IMR-90 (cell line): ENCODE measurements at regions not wholly inside any gene's neighbourhood (a gene's known extent, or its start where the extent isn't known, plus 50 kb on each side); places are given as distances from the start of the nearest gene placed in this dataset.

Experiments
- ATAC-seq: fragments of 200-7000 bp; cut with Tn5 transposase; 2 replicates; pipeline ENCODE4 v1.9.1; 2020; ENCODE audit warnings: low read depth, mild to moderate bottlenecking, moderate library complexity
- BruUV-seq: library from RNA; stranded (reverse); fragments of 400-500 nt; replicated peaks from 2 replicates; lab custom pipeline; 2021; lab: Mats Ljungman, UMichigan
- CTCF ChIA-PET: fragments of 300-600 bp; formaldehyde crosslinking; extraction: SDS; loops from one replicate; lab custom pipeline; 2021; ENCODE audit warnings: antibody characterized with exemption; lab: Yijun Ruan, JAX
- POLR2A ChIA-PET: fragments of 300-600 bp; sonication (Branson Sonifier 250); formaldehyde crosslinking; loops from one replicate; lab custom pipeline; 2022; ENCODE audit warnings: antibody characterized with exemption; ENCODE audit not compliant: unreplicated experiment; lab: Charles Lee
- DNase-seq: peaks from one replicate; pipeline ENCODE4 v3.0.0; 2013
- H2AFZ ChIP-seq: replicated peaks from 2 replicates; pipeline ENCODE3; 2013; ENCODE audit warnings: low read length, mild to moderate bottlenecking; ENCODE audit not compliant: poor library complexity
- H2AK5ac ChIP-seq: 2 replicates; pipeline ENCODE4 v1.6.1; 2013; ENCODE audit warnings: low read depth, low read length, inconsistent platforms
- H2AK9ac ChIP-seq: replicated peaks from 2 replicates; pipeline ENCODE3; 2013; ENCODE audit warnings: mild to moderate bottlenecking, low read depth, low read length, moderate library complexity; ENCODE audit not compliant: poor library complexity
- H2BK120ac ChIP-seq: 2 replicates; pipeline ENCODE4 v1.6.1; 2013; ENCODE audit warnings: low read depth, low read length, inconsistent platforms
- H2BK15ac ChIP-seq: 3 replicates; pipeline ENCODE4 v1.6.1; 2013; ENCODE audit warnings: low read depth, low read length, inconsistent platforms
- H2BK20ac ChIP-seq: 2 replicates; pipeline ENCODE4 v1.6.1; 2013; ENCODE audit warnings: low read depth, mild to moderate bottlenecking, inconsistent platforms, low read length, moderate library complexity
- H2BK5ac ChIP-seq: 2 replicates; pipeline ENCODE4 v1.6.1; 2013; ENCODE audit warnings: mild to moderate bottlenecking, low read depth, low read length, inconsistent platforms; ENCODE audit not compliant: poor library complexity, severe bottlenecking
- H3K14ac ChIP-seq: replicated peaks from 2 replicates; pipeline ENCODE4 v1.6.1; 2013; ENCODE audit warnings: low read depth, low read length, inconsistent platforms
- H3K18ac ChIP-seq: 2 replicates; pipeline ENCODE4 v1.6.1; 2013; ENCODE audit warnings: low read depth, low read length, control low read depth
- H3K23ac ChIP-seq: 2 replicates; pipeline ENCODE4 v1.6.1; 2013; ENCODE audit warnings: low read depth, low read length, inconsistent platforms
- H3K27ac ChIP-seq: 2 replicates; pipeline ENCODE4 v1.5.1; 2013; ENCODE audit warnings: mild to moderate bottlenecking, control low read depth, low read length; ENCODE audit not compliant: insufficient read depth
- H3K27me3 ChIP-seq: 2 replicates; pipeline ENCODE4 v1.6.1; 2013; ENCODE audit warnings: low read length; ENCODE audit not compliant: control insufficient read depth, insufficient read depth
- H3K36me3 ChIP-seq: 2 replicates; pipeline ENCODE4 v1.6.1; 2013; ENCODE audit warnings: low read length, mixed read lengths; ENCODE audit not compliant: control insufficient read depth, insufficient read depth
- H3K4ac ChIP-seq: 2 replicates; pipeline ENCODE4 v1.6.1; 2013; ENCODE audit warnings: low read depth, low read length, inconsistent platforms
- H3K4me1 ChIP-seq: 2 replicates; pipeline ENCODE4 v1.6.1; 2013; ENCODE audit warnings: low read length, mixed read lengths; ENCODE audit not compliant: control insufficient read depth, insufficient read depth
- H3K4me2 ChIP-seq: 2 replicates; pipeline ENCODE4 v1.6.1; 2013; ENCODE audit warnings: low read depth, mild to moderate bottlenecking, control low read depth, low read length, moderate library complexity
- H3K4me3 ChIP-seq: 2 replicates; pipeline ENCODE4 v1.5.1; 2013; ENCODE audit warnings: low read depth, mild to moderate bottlenecking, control low read depth, low read length, moderate library complexity; ENCODE audit not compliant: insufficient read depth
- H3K56ac ChIP-seq: 2 replicates; pipeline ENCODE4 v1.6.1; 2013; ENCODE audit warnings: low read length, inconsistent platforms; ENCODE audit not compliant: insufficient read depth; ENCODE audit errors: extremely low read depth
- H3K79me1 ChIP-seq, 2 experiments: 2 replicates each; pipeline ENCODE4 v1.6.1; 2013; ENCODE audit warnings: low read length in 2 of 2, inconsistent platforms in 1 of 2, low read depth in 1 of 2
- H3K9ac ChIP-seq: 2 replicates; pipeline ENCODE4 v1.6.1; 2013; ENCODE audit warnings: low read depth, low read length, control low read depth
- H3K9me1 ChIP-seq: 2 replicates; pipeline ENCODE4 v1.6.1; 2013; ENCODE audit warnings: low read length, inconsistent platforms; ENCODE audit not compliant: insufficient read depth
- H3K9me3 ChIP-seq: 2 replicates; pipeline ENCODE4 v1.6.1; 2013; ENCODE audit warnings: low read length; ENCODE audit not compliant: control insufficient read depth, insufficient read depth
- H4K20me1 ChIP-seq: 2 replicates; pipeline ENCODE4 v1.6.1; 2013; ENCODE audit warnings: low read length, inconsistent platforms; ENCODE audit not compliant: insufficient read depth
- H4K5ac ChIP-seq: 2 replicates; pipeline ENCODE4 v1.6.1; 2013; ENCODE audit warnings: mild to moderate bottlenecking, low read depth, low read length, control low read depth
- H4K8ac ChIP-seq, 2 experiments: 2 replicates each; pipeline ENCODE4 v1.6.1; 2013; ENCODE audit warnings: low read depth in 2 of 2, low read length in 2 of 2, control low read depth in 1 of 2, inconsistent platforms in 1 of 2
- H4K91ac ChIP-seq: 2 replicates; pipeline ENCODE4 v1.6.1; 2013; ENCODE audit warnings: low read depth, low read length, inconsistent platforms; ENCODE audit not compliant: insufficient read depth
- CTCF ChIP-seq: conservative IDR thresholded peaks from 2 replicates; pipeline ENCODE4 v1.5.1; 2012; ENCODE audit warnings: mild to moderate bottlenecking, low read depth, low read length, improper control_type of control experiment
- WGBS, 2 experiments: methylation state at CpG; one replicate each; pipeline versions ENCODE4 v1.1.5 to v1.1.7; 2013; ENCODE audit warnings: missing lambda C conversion rate in 2 of 2; ENCODE audit not compliant: insufficient read length in 1 of 2; ENCODE audit errors: extremely low coverage in 2 of 2; 5-methylcytosine and 5-hydroxymethylcytosine counted together
- dilution Hi-C: fragments of 300-500 bp; cut with HindIII; formaldehyde crosslinking; loops from one replicate; pipeline ENCODE4 v1.14.3; 2018; ENCODE audit warnings: low sequenced_read_pairs; ENCODE audit not compliant: unreplicated experiment
- in situ Hi-C: fragments of 300-500 bp; cut with MboI; formaldehyde crosslinking; loops from 3 replicates; pipeline ENCODE4 v1.14.3; 2019; ENCODE audit warnings: low sequenced_read_pairs, inconsistent platforms, mixed read lengths
- intact Hi-C: fragments of 100-400 bp; cut with micrococcal nuclease; formaldehyde crosslinking; loops from 2 replicates; pipeline ENCODE4 v1.10.0; 2022

- in situ Hi-C loops: no loop called here
- H2BK15ac ChIP-seq: no peak overlapping the region
- no peak overlapping the region for H4K5ac ChIP-seq
- CTCF ChIA-PET: interaction anchor here (0.5 kb wide), 1 partner anchor 51 kb away, joined by 3 read pairs; no protein-coding TSS in a partner anchor
- H3K36me3 ChIP-seq: no peaks in the 10 kb centered on the region
- no peak overlapping the region for H2BK20ac ChIP-seq
- ATAC-seq (no peak), DNase-seq (no peak)
- H2AFZ ChIP-seq: no peak overlapping the region
- H2AK9ac ChIP-seq: no peak overlapping the region
- H3K4ac ChIP-seq: no peak overlapping the region
- H2BK120ac ChIP-seq: no peak overlapping the region
- no peak for TF ChIP-seq CTCF
- no peaks in the 10 kb centered on the region for H4K20me1 ChIP-seq
- H4K91ac ChIP-seq: no peak overlapping the region
- no peak overlapping the region for H3K4me3 ChIP-seq
- no CpG with 5 or more reads among the region's 3 CpGs for WGBS, 2 experiments
- POLR2A ChIA-PET: interaction anchor here (0.7 kb wide), 1 partner anchor 46 kb away, joined by 4 read pairs; no protein-coding TSS in a partner anchor
- dilution Hi-C loops: no loop called here
- H3K23ac ChIP-seq: no peak overlapping the region
- H2BK5ac ChIP-seq: no peak overlapping the region
- no peak overlapping the region for H4K8ac ChIP-seq
- no peak overlapping the region for H3K56ac ChIP-seq
- H3K27ac ChIP-seq: no peak overlapping the region
- no peaks in the 10 kb centered on the region for H3K9me1 ChIP-seq
- intact Hi-C loops: no loop called here
- BruUV-seq: no TSS peak
- H3K14ac ChIP-seq: no peak overlapping the region
- no peaks in the 10 kb centered on the region for H3K79me1 ChIP-seq
- H3K4me2 ChIP-seq: no peak overlapping the region
- H3K4me1 ChIP-seq: no peaks in the 10 kb centered on the region
- no peak overlapping the region for H3K18ac ChIP-seq
- no peak overlapping the region for H3K9ac ChIP-seq
- H3K27me3 ChIP-seq: no peaks in the 10 kb centered on the region
- H2AK5ac ChIP-seq: no peak overlapping the region
- no peaks in the 10 kb centered on the region for H3K9me3 ChIP-seq
Observed at GRCh38 chr2:177098001-177098613, 114.5 kb upstream of the HNRNPA3 start.
